Glutamatergic neuron (in vitro differentiated cells): ENCODE measurements at regions not wholly inside any gene's neighbourhood (a gene's known extent, or its start where the extent isn't known, plus 50 kb on each side); places are given as distances from the start of the nearest gene placed in this dataset.
"Not testable (repeated sequence)": the region's sequence is repeated elsewhere in the genome, so short reads cannot be mapped to it uniquely, and the experiment has no call there.

ENCODE experiments used
- DNase-seq: peaks from one replicate; pipeline ENCODE4 v3.0.0; 2022
- H3K27ac Mint-ChIP-seq: one replicate; pipeline ENCODE4 v1.8.0; 2020; ENCODE audit warnings: mild to moderate bottlenecking, mixed read lengths, inconsistent platforms; ENCODE audit not compliant: unreplicated experiment
- H3K27me3 Mint-ChIP-seq: one replicate; pipeline ENCODE4 v1.8.0; 2020; ENCODE audit warnings: mild to moderate bottlenecking, moderate library complexity, mixed read lengths, inconsistent platforms; ENCODE audit not compliant: unreplicated experiment
- H3K36me3 Mint-ChIP-seq: one replicate; pipeline ENCODE4 v1.8.0; 2020; ENCODE audit warnings: mild to moderate bottlenecking, mixed read lengths, inconsistent platforms; ENCODE audit not compliant: unreplicated experiment
- H3K4me1 Mint-ChIP-seq: one replicate; pipeline ENCODE4 v1.8.0; 2020; ENCODE audit warnings: mild to moderate bottlenecking, low read depth, mixed read lengths, inconsistent platforms; ENCODE audit not compliant: unreplicated experiment
- H3K4me3 Mint-ChIP-seq: one replicate; pipeline ENCODE4 v1.8.0; 2020; ENCODE audit warnings: mild to moderate bottlenecking, mixed read lengths, inconsistent platforms; ENCODE audit not compliant: unreplicated experiment
- H3K9me3 Mint-ChIP-seq: one replicate; pipeline ENCODE4 v1.8.0; 2020; ENCODE audit warnings: mild to moderate bottlenecking, moderate library complexity, mixed read lengths, inconsistent platforms; ENCODE audit not compliant: unreplicated experiment
- TF ChIP-seq, protein P1 (sequence below): fragments of 200-600 bp; sonication (generic); IDR thresholded peaks from one replicate; pipeline ENCODE4 v1.5.0; 2021; ENCODE audit not compliant: partially characterized antibody, unreplicated experiment

DNA sequence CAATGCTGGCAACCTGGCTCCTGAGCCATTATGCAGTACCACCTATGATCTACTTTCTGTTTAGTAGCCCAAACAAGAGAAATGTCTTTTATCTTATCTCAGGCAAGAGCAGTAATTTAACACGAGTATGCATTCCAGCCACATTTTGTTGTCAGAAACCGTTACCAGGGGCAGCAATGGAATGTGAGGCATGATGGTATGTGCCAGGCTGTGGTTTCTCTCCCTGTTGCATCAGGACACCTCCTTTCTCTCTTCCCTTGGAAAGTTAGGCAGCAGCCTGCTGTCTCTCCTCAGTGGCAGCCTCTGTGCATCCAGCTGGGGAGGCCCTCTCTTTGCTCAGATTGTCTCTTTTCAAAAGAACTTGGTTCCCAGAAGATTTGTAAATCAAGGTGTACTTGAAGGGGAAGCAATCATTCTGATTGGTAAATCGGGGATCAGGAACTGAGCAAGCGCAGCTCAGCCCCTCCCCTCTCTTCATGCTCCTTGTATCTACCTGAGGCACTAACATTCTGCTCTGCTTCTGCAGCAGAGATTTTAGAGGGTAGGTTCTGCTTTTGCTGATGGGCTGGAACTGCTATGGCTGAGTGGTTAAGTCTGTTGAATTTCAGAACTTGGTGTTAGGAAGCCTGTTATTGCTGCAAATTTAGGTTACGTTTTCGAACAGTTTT, 229.2 kb downstream of the ADAMTS15 start:
- H3K36me3 Mint-ChIP-seq: peaks cover 25% of the 10 kb centered on the region
- no peak overlapping the region for H3K4me3 Mint-ChIP-seq
- peaks cover 11% of the 10 kb centered on the region for H3K4me1 Mint-ChIP-seq
- H3K9me3 Mint-ChIP-seq: peaks cover 5% of the 10 kb centered on the region
- TF ChIP-seq, protein P1, sequence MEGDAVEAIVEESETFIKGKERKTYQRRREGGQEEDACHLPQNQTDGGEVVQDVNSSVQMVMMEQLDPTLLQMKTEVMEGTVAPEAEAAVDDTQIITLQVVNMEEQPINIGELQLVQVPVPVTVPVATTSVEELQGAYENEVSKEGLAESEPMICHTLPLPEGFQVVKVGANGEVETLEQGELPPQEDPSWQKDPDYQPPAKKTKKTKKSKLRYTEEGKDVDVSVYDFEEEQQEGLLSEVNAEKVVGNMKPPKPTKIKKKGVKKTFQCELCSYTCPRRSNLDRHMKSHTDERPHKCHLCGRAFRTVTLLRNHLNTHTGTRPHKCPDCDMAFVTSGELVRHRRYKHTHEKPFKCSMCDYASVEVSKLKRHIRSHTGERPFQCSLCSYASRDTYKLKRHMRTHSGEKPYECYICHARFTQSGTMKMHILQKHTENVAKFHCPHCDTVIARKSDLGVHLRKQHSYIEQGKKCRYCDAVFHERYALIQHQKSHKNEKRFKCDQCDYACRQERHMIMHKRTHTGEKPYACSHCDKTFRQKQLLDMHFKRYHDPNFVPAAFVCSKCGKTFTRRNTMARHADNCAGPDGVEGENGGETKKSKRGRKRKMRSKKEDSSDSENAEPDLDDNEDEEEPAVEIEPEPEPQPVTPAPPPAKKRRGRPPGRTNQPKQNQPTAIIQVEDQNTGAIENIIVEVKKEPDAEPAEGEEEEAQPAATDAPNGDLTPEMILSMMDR: no peak
- DNase-seq: no peak
- peaks cover 4% of the 10 kb centered on the region for H3K27me3 Mint-ChIP-seq
- no peak overlapping the region for H3K27ac Mint-ChIP-seq

DNA sequence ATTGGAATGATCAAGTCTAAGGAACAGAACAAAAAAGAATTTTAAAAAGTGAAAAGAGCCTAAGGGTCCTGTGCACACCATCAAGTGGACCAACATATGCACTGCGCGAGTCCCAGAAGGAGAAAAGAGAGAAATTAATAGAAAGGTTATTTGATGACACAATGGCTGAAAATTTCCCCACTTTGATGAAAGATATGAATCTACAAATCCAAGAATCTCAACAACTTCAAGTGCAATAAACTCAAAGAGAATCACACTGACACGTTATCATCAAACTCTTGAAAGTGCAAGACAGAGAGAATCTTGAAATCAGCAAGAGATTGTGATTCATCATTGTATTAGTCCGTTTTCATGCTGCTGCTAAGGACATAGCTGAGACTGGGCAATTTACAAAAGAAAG, 230.8 kb downstream of the ADAMTS15 start:
- DNase-seq: no peak
- TF ChIP-seq, protein P1: no peak
- Mint-ChIP-seq H3K27ac (no peak overlapping the region), H3K4me3 (no peak overlapping the region), H3K9me3 (peaks cover 2% of the 10 kb centered on the region), H3K4me1 (peaks cover 11% of the 10 kb centered on the region), H3K36me3 (peaks cover 19% of the 10 kb centered on the region), H3K27me3 (peaks cover 4% of the 10 kb centered on the region)

GRCh38 chr11:130682471-130682870, 233.8 kb downstream of the SNX19 start:
- peaks cover 19% of the 10 kb centered on the region for H3K36me3 Mint-ChIP-seq
- H3K4me3 Mint-ChIP-seq, H3K4me1 Mint-ChIP-seq, H3K9me3 Mint-ChIP-seq, H3K27ac Mint-ChIP-seq, H3K27me3 Mint-ChIP-seq, DNase-seq: not testable (repeated sequence)

GRCh38 chr11:130689222-130689908, 226.9 kb downstream of the SNX19 start:
- no peaks in the 10 kb centered on the region for H3K27me3 Mint-ChIP-seq
- no peak for DNase-seq
- no peaks in the 10 kb centered on the region for H3K36me3 Mint-ChIP-seq
- no peaks in the 10 kb centered on the region for H3K9me3 Mint-ChIP-seq
- TF ChIP-seq, protein P1: no peak
- H3K4me1 Mint-ChIP-seq: no peaks in the 10 kb centered on the region
- no peak overlapping the region for H3K27ac Mint-ChIP-seq
- no peak overlapping the region for H3K4me3 Mint-ChIP-seq

DNA sequence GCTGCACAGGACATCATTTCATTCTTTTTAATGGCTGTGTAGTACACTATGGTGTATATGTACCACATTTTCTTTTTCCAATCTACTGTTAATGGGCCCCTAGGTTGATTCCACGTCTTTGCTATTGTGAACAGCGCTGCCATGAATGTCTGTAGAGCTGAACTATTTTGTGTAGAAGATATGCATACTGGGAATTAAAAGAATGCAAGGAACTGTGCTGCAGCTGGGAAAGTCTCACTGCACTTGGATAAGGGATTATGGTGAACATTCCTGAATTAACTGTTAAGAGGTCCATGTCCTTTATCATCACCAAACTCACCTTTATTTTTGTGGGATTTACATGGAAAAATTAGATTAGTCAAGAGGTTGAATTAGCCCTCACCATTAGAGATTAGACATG, 224.7 kb downstream of the SNX19 start:
- no peaks in the 10 kb centered on the region for H3K9me3 Mint-ChIP-seq
- H3K4me3 Mint-ChIP-seq: no peak overlapping the region
- DNase-seq: no peak
- no peaks in the 10 kb centered on the region for H3K36me3 Mint-ChIP-seq
- H3K27me3 Mint-ChIP-seq: no peaks in the 10 kb centered on the region
- TF ChIP-seq, protein P1: no peak
- H3K4me1 Mint-ChIP-seq: no peaks in the 10 kb centered on the region
- no peak overlapping the region for H3K27ac Mint-ChIP-seq
